ENCODE measurements at regions not wholly inside any gene's neighbourhood (a gene's known extent, or its start where the extent isn't known, plus 50 kb on each side); places are given as distances from the start of the nearest gene placed in this dataset.
A peak's percentile ranks its signal among the peaks of the same experiment; 100 is the strongest.

DNA sequence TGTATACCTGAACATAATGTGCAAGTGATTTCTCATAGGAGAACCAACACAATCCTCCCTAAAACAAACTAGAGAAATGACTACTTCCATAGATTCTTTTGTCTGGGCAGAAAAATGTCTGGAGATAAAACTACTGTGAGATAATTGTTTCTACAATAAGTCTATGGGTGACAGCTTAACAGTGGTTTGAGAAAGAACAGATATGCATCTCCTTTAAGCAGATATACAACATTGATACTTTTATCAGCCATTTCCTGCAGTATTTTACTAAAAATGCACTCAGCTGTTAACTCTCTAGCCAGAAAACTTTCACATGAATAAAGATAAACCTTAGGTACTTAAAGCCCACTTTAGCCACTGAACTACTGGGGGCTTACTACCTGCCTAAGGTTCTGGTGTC lies 1132.4 kb downstream of the EFNB2 start:
- DNase-seq, result no peak

DNA sequence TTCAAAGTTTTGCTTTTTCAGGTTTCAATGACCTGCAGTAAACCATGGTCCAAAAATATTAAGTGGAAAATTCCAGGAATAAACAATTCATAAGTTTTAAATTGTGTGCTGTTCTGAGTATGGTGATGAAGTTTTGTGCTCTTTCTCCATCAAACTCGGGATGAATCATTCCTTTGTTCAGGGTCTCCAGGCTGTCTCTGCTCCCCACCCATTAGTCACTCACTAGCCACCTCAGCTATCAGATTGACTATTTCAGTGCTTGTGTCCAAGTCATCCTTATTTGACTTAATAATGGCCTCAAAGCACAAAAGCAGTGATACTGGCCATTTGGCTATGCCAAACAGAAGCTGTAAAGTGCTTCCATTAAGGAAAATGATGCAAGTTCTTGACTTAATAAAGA lies 1140.4 kb downstream of the EFNB2 start:
- no peak for DNase-seq

DNA sequence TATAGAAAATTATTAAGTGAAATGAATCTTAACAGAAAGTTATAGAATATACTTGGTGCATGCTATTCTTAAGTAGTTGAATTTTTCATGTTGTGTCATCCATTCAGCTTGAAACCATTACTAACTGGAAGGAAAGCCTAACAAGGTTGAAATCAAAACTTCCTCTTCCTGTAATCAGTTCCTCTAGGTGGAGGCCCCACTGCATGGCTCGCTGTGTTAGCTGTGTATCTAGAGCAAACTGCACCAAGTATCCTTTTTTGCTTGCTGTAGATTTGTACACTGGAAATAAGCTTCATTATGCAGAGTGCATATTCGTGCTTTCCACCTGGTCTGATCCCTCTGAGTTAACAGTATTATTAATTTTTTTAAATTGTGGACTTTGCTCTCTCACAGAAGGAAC lies 1146.1 kb downstream of the EFNB2 start:
- no peak for DNase-seq

DNA sequence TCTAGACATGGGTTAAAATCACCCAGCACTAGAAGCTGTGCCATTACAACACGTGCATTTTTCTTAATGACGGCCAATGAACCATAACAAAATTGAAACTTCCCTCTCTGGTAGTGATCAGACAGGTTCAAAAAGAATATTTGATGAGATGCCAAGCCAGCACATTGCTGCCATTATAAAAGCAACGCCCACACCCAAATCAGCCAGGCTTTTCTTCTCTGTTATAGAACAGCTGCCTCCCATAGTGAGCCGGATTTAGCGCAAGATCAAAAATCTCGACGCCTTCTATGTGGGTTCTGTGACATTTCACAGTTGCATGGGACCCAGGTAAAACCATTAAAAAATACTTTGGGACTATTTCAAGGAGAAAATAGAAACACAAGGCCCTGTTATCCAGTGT lies 1158.0 kb downstream of the EFNB2 start:
- DNase-seq, result no peak

DNA sequence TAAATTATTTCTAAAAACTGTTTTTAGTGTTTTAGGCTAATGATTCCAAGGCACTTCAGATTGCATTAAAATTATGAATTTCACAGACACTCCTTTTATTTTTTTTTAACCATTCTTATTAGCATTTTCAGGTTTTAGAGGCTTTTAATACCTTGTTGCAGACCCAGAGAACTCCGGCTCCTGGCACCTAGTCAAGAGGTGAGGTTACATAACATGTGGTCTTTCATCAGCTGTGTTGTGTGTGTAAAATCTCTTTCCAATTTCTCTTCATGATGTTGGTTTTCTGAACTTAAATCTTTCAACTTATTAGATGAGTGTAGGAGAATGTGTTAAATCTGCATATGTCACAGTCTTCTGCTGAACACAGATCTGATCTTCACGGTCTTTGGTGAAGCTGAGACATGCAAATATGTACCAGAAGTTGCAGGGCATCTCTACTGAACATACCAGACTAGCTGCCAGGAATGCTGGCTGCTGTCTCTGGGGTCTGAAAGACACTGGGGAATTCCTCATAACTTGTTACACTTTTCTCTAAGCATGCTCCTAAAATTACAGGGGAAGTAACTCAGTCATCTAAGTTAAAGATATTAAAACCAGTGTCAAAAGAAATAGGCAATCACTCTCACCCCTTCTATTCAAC lies 1165.3 kb downstream of the EFNB2 start:
- no peak for DNase-seq

DNA sequence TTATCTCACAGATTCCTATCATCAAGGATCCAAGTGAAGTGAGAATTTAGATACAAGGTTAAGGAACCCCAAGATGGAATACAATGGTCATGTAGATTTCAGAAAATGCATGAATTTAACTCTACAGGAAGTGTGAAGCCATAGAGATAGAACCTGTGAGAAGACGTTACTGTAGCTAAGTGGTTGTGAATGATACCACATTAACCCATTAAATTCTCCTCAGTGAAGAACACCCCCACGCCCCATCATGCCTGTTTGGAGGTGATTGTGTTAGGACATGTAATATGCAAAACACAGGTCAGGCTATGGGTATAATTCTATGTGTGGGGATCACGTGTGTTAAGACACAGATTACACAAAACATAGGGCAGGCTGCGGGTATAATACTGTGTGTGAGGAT lies 1166.7 kb downstream of the EFNB2 start:
- no peak for DNase-seq

DNA sequence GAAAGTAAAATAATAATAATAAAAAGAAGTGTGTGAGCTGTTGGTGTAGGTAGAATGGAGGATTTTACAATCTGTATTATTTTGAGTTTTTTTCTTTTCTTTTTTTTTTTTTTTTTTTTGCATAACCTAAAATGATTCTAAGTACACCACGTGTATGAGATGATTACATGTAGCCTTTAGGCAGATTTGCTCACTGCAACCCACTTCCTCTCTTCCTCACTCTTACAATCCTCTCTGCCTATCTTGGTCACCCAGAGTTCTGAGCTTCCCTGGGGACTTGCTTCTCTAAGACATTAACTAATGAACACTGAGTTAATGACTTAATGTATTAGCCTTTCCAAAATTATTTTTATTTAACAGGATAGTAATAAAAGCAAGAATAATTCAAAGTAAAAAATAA lies 1169.6 kb downstream of the EFNB2 start:
- DNase-seq, result no peak

DNA sequence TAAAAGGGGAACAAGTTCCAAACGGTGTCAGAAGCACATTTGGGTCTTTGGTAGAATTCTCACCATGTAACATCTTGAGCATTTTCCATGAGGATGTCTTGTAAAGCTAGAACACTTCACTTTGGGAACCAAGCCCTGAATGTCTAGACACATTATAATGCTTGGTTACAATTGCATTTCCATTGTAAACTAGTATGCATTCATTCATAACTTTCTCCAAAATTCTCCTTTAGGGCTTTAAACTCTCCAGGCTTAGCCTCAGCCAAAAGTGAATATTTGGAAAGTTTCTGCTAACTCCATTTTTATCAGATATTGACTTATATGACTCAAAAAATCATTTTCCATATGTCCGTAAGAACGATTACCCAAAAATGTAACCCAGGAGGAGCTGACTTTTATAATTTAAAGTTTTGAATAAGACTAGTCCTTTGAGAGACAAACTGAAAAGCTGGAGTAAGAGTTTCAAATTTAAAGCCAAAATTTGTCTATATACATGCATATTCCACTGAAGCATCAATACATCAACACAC lies 1170.4 kb downstream of the EFNB2 start:
- DNase-seq, result no peak

DNA sequence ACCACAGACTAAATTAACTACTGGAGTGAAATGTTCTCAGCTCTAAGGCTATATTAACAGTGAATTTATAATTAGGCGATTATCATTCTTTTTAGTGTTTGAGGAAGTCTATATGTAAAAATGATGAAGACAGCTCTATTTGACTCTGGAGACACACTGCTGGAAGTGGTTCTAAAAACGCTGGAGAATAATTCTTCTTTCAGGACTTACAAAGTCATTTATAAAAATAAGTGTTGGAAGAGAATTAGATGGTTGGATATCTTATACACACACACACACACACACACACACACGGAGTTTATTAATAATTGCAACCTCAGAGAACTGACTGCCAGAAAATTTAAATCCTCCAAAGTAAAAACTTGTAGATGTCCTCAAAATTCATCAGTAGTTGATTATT lies 1171.3 kb downstream of the EFNB2 start:
- DNase-seq, result no peak

DNA sequence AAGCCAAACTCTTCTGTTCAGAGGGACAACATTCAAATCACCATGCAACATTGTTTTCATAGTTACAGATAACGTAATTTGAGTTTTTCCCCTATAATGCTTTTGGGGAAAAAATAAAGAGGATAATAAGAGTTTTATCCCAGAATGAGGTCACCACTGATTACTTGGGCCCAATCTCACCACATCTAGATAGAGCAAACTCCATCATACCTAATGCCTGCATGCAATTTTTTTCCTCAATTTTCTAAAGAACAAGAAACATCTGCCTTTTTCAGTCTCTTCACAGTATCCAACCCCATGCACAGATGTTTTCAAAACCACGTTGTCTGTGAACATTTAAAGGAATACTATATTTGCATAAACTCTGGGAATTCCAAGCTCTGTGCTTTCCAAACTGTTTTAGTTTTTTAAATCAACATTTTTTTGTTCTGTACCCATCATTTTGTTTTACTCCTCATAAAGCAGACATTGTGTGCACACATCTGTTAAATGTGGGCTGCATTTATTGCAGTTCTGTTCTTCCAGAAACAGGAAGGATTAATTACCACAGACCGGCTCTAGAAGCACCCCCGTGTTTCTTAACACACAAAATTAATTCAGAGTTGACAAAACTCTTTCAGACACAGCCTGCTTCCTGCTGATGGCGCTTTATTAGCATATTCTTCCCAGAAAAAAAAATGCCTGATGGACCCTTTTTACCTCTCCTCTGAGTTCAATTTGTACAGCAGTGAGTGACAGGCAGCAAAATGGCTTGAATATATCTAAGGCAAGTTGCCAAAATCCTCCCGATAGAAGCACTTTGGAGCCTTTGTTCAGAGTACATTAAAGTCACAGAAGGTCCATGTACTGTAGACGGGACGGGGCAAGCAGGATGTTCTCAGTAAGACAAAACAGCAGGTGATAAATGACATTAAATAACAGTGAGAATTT lies 1171.9 kb downstream of the EFNB2 start:
- DNase-seq, result peak in 1 of 2 experiments; percentile 61

DNA sequence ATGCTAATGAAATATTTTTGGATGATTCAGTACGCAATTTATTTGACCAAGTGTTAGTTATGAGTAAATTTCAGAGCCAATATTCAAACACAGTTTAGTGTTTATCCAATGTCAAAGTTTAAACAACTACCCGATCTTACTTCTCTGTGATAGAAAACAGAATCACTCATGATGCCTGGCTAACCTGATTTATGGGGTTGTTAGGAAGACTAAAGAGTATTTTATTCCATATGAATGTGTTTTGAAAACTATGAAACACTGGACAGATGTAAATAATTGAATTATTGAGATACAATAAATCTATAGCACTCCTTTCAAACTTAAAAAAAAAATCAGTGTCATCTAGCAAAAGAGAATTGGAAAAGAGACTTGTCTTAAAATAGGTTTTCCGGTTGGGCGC lies 1181.8 kb downstream of the EFNB2 start:
- DNase-seq, result no peak

DNA sequence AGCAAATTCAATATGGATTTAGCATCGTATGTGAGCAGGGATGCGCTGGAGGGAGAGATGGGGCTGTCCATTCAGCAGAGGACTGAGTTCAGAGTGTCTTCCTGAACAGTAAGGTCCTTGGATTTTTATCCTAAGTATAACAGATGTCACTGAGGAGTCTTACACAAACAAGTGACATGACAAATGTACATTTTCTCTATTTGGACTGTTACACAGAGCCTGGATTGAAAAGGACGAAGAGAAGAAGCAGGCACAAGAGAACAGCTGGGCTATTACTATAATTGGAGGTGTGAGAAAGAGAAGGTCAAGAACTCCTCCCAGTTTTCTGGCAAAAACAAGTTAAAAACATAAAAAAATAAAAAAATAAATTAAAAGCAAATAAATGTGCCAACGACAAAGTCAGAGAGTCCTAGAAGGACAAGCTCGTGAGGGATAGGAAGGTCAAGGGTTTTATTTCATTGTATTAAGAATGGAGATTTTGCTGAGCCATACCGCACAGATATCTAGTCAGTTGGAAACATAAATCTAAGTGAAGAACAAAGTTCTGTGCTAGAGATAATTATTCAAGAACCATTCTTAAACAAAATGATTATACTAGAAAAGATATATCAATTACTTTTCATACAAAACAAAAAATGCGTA lies 1186.3 kb downstream of the EFNB2 start:
- DNase-seq, result no peak

DNA sequence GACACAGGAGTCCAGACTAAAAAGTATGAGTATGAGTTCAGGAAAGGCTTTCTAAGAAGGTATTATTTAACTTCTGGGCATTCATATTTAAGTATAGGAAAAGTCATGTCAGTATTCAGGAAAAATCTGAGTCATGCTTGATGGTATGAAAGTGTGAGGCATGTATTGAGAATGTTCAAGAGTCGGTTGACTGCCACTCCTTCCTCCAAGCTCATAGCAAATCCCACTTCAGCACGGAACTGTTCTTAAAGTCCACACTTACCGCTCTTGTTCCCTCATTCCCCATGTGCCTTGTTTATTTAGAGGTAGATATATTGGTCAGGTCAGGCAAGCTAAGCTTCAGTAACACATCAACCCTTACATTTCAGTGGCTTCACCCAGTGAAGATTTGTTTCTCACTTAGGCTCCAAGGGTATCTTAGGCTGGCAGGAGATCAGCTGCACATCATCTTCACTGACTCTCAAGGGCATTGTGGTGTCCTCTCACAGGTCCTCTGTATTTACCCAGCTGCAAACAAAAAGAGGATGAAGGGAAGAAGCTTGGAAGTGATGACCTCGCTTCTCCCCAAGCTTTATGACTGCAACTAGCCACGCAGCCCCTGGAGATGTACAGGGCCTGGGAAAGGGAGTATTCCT lies 1189.2 kb downstream of the EFNB2 start:
- DNase-seq, result no peak

DNA sequence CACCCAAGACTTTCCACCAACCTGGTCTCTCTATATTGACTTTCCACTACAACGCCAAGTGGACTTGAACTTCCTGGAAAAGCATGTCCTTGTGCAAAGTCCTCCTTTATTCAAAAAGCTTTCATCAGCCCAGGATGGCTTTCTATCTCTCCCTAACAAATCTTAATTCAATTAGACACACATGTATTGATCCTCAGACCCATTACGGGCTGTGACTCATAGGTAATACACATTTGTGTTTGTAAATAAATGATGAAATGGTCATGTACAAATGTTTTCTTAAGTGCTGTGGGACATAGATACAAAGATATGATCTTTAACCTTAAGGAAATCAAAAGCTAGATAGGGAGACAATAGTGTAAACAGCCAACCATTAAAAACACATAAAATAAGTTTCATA lies 1189.7 kb downstream of the EFNB2 start:
- DNase-seq, result no peak

DNA sequence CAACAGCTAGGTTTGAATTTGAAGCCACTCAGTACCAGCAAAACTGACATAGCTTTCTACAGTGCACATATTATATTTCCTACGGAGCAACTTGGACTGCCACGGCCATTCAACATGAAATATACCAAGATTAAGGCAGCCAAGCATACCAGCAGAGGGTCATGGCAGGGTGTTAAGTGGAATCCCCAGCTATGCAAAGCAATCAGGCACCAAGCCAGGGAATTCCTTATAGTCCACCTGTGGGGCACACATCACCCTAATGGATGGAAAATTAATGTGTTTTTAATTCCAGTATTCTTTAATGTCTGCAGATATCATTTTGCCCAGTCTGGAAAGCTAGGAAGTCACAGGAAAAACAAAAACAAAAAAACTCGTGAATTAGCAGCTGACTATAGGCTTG lies 1190.3 kb downstream of the EFNB2 start:
- no peak for DNase-seq

DNA sequence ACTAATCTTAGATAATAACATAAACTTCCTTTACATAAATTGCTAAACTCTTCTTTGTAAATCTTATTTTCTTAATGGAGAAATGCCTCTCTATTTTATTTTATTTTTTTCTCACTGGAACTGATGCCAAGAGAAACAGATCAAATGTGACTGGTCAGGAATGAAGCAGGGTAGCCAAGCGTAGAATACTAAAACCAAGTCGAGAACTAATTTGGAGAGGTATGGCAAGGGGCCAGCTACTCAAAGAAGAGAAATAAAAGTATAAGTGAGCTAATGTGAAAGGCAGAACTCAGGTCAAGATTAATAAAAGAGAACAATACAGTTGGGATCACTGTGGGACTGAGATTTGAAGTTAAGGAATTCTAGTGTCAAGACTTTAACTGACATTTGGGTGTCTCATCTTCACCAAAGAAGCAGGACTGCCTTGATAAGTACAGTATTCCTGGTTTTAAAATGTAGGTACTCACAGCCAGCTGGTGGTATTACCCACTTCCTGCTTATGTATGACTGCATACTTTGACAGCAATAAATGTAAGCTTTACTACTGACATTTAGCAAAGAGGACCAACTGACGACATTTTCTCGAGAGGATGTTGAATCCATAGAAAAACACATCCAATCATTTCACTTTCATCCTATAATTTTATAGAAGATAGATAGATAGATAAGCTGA lies 1192.2 kb downstream of the EFNB2 start:
- DNase-seq, result peak in 1 of 2 experiments; percentile 3

DNA sequence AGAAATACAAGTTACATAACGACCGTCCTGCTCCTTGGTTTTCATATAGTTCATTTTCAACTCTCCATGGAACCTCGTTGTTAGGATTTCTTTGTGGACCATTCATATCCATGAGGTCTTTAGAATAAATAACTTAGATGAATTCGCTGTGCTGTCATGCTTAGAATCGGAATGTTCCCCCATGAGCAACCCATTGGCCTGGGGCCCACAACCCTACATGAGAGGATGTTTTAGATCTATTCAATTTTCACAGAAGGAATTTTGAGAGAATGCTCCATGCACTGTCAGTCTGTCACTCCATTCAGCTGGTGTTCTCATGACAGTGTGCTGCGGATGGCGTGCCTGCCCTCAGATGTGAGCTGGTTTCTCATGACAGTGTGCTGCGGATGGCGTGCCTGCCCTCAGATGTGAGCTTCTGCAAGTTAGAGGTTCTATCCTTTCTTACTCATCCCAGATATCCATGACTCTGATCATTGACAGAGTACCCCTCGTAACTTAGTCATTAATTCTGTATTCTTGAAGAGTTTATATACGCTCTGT lies 1193.1 kb downstream of the EFNB2 start:
- DNase-seq, result no peak

DNA sequence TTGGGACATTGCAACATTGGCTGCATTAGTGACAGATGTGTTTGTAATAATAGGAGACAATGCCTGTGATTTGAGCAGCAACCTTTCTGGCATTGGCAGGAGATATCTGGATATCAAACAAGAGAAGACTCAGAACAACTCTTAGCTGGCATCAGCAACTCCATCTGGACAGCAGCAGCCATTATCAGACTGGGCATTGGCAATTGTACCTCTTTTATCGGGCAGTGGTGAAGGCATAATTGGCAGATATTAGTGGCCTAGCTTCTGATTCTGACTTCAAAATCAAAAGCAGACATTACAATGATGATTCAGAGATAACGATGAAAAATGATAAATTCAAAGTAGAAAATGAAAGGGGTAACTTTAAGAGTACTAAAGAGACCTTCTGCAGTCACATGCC lies 1193.7 kb downstream of the EFNB2 start:
- no peak for DNase-seq

DNA sequence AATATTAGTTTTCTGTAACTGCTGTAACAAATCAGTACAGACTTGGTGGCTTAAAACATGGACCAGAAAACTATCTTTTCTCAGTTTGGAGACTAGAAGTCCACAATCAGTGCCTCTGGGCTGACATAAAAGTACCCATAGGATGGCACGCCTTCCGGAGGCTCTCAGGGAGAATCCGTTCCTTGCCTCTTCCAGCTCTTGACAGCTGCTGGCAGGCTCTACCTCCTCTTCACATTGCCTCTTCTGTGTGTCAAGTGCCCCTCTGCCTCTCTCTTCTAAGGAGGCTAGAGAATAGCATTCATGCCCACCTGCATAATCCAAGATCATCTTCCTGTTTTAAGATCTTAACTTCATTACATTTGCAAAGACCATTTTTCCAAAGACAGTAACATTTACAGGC lies 1194.2 kb downstream of the EFNB2 start:
- DNase-seq, result no peak

DNA sequence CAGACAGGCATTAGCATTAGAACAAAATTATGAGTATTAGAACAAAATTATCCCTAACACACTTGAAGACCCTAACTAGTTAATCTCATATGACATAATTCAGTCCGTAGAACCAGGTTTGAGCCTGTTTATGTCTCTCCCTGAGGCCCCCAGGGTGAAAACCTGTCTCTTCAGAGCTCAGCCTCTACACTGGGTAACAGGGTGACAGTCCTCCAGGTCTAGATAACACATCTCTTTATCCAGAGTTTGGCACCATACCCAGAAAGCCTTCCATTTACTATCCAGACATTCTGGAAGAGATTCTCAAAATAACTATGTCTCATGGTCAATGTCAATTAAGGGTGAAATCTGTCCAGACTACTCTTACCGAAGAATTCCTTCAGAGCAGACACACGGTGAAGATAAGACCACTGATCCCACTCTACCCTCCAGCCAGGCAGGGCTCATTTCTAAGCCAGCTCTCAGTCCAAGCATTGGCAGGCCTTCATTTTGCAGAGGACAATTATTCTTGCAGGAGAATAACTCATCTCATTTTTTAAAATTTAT lies 1195.3 kb downstream of the EFNB2 start:
- no peak for DNase-seq

DNA sequence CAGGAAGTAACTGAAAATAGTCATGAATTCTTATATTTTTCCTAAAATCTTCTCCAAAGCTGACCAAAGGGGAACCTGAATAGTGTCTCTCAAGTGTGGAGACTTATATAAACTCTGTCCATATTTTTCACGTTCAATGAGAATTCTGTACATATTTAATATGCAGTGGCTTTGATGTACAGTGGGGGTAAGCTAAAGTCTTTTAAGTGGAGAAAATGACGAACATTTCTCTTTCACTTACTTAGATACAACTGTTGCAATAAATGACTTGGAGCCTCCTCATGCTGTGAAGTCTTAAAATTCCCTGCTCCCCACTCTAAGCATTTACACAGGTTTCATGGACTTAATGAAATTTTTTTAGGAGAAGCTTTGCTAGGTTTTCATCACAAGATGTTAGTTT lies 1196.7 kb downstream of the EFNB2 start:
- DNase-seq, result no peak

DNA sequence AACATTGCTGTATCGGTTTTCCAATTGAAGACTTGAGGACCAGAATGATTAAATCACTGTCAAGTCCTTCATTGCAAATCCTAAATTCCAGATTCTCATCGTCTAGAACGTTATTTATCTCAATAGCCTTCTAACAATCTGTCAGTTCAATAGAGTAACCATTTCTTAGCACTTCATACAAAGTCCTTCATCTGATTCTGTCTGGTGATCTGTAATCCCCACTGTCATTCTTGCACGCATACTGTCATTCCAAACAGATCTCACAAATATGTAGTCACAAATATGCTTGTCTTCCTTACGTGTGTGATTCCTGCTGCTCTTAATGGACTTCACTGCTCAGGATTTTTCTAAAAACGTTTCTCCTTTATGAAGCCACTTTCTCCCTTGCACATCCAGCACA lies 1197.5 kb downstream of the EFNB2 start:
- no peak for DNase-seq
